ENCODE measurements at regions not wholly inside any gene's neighbourhood (a gene's known extent, or its start where the extent isn't known, plus 50 kb on each side); places are given as distances from the start of the nearest gene placed in this dataset.

GRCh38 chr9:81393985-81394811 lies 295.1 kb downstream of the TLE1 start:
- TF ChIP-seq POLR2A (IDR thresholded peaks at IDR 0.05; ENCODE audit: low read depth) (no peak), EP300 (IDR thresholded peaks at IDR 0.05) (no peak), CTCF (IDR thresholded peaks at IDR 0.05) (no peak)
